A549 (cell line): ENCODE measurements at regions not wholly inside any gene's neighbourhood (a gene's known extent, or its start where the extent isn't known, plus 50 kb on each side); places are given as distances from the start of the nearest gene placed in this dataset.

Source experiments
- BCL3 ChIP-seq: fragments of >200 bp; sonication (Bioruptor Twin); formaldehyde crosslinking; IDR thresholded peaks from 3 replicates; pipeline ENCODE4 v1.6.1; 2016
- CBX8 ChIP-seq: fragments of 200-600 bp; sonication (generic); IDR thresholded peaks from 2 replicates; pipeline ENCODE4 v1.6.1; 2016
- CHD2 ChIP-seq: fragments of 150-350 bp; IDR thresholded peaks from 2 replicates; pipeline ENCODE4 v1.6.1; 2014; ENCODE audit warnings: low read length; ENCODE audit not compliant: partially characterized antibody
- CTCF ChIP-seq: fragments of >200 bp; sonication (Bioruptor Twin); formaldehyde crosslinking; IDR thresholded peaks from 3 replicates; pipeline ENCODE4 v1.5.1; 2016
- EHMT2 ChIP-seq: fragments of 200-600 bp; sonication (generic); IDR thresholded peaks from 2 replicates; pipeline ENCODE4 v1.6.1; 2016; ENCODE audit warnings: antibody characterized with exemption, low read depth, mild to moderate bottlenecking, moderate library complexity
- EP300 ChIP-seq, 2 experiments: fragments of >200 bp; sonication (Bioruptor Twin); formaldehyde crosslinking; IDR thresholded peaks; 2 replicates in 1 of 2; 3 replicates in 1 of 2; pipeline ENCODE4 v1.6.1; 2016 to 2017
- HMGXB4 ChIP-seq: fragments of 250-450 bp; sonication (Bioruptor Pico); IDR thresholded peaks from 2 replicates; pipeline ENCODE4 v1.5.0; 2021; ENCODE audit warnings: mild to moderate bottlenecking, moderate library complexity, borderline replicate concordance
- NR3C1 ChIP-seq: fragments of >200 bp; sonication (Bioruptor Twin); formaldehyde crosslinking; IDR thresholded peaks from 3 replicates; pipeline ENCODE4 v1.6.1; 2017
- POLR2A ChIP-seq: IDR thresholded peaks from 2 replicates; pipeline ENCODE4 v1.6.1; 2012; ENCODE audit warnings: mild to moderate bottlenecking, low read length
- RAD21 ChIP-seq, 2 experiments: fragments of >200 bp in 1 of 2; sonication (Bioruptor Twin) in 1 of 2; formaldehyde crosslinking in 1 of 2; IDR thresholded peaks in 1 of 2; conservative IDR thresholded peaks in 1 of 2; 2 replicates in 1 of 2; 3 replicates in 1 of 2; pipeline ENCODE4 v1.6.1; 2012 to 2018; ENCODE audit warnings: inconsistent platforms in 1 of 2
- RFX5 ChIP-seq: fragments of 450-650 bp; IDR thresholded peaks from 2 replicates; pipeline ENCODE4 v1.7.1; 2014; ENCODE audit warnings: antibody characterized with exemption, mild to moderate bottlenecking, moderate library complexity
- SREBF2 ChIP-seq: fragments of 450-650 bp; IDR thresholded peaks from 2 replicates; pipeline ENCODE4 v1.6.1; 2014; ENCODE audit warnings: mild to moderate bottlenecking, moderate library complexity
- TP53 ChIP-seq: fragments of 250-450 bp; sonication (Bioruptor Pico); IDR thresholded peaks from 2 replicates; pipeline ENCODE4 v1.5.0; 2021; ENCODE audit warnings: mild to moderate bottlenecking, moderate library complexity
- ZSCAN20 ChIP-seq: fragments of 250-450 bp; sonication (Bioruptor Pico); IDR thresholded peaks from 2 replicates; pipeline ENCODE4 v1.8.0; 2022; ENCODE audit warnings: mild to moderate bottlenecking, moderate library complexity

GRCh38 chr4:178745203-178745602 is 1303.0 kb upstream of the AGA start:
- TF ChIP-seq ZSCAN20 (CRISPR knock-in tag) (no peak), CTCF (no peak), NR3C1 (no peak), EHMT2 (no peak), POLR2A (no peak), EP300 (IDR thresholded peaks at IDR 0.05) (no peak), CHD2 (no peak), TP53 (CRISPR knock-in tag) (no peak), HMGXB4 (CRISPR knock-in tag) (no peak), BCL3 (no peak), SREBF2 (no peak), RFX5 (no peak), RAD21 (conservative IDR thresholded peaks at IDR 0.05 in 1 of 2, IDR thresholded peaks at IDR 0.05 in 1 of 2) (no peak), CBX8 (no peak)
